ENCODE measurements at regions not wholly inside any gene's neighbourhood (a gene's known extent, or its start where the extent isn't known, plus 50 kb on each side); places are given as distances from the start of the nearest gene placed in this dataset.
"Not testable (repeated sequence)": the region's sequence is repeated elsewhere in the genome, so short reads cannot be mapped to it uniquely, and the experiment has no call there.

GRCh38 chr12:87385322-87385721 is 643.9 kb downstream of the C12orf50 start:
- DNase-seq: no peak

- no peak for DNase-seq
Observed at GRCh38 chr12:87384226-87384625, 645.0 kb downstream of the C12orf50 start.

- DNase-seq: no peak
Observed at GRCh38 chr12:87383680-87384079, 645.5 kb downstream of the C12orf50 start.

DNA sequence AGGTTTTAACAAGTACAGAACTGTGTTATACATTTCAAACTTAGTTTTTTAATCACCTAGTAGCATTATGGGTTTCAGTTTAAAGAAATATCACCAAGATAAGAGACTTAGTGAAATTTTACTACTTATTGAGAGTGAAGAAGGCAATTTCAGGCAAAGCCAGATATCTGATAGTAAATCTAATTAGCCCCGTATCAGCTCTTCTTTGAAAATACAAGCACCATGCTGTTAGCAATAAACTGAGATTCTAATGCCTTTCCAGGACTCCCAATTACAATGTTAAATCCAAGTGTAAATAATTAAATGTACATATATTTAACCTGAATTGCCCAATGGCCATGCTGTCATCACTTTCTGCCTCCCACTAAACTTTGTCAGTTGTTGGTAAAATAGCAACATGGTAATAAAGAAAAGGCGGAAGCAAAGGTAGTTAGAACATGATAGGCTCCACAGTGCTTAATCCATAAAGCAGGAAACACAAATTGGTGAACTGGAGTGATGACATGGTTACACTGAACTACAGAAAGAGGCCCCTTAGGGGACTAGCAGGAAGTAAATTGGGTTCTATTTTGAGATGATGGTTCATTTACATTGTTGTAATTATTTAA is 646.1 kb downstream of the C12orf50 start:
- no peak for DNase-seq

DNA sequence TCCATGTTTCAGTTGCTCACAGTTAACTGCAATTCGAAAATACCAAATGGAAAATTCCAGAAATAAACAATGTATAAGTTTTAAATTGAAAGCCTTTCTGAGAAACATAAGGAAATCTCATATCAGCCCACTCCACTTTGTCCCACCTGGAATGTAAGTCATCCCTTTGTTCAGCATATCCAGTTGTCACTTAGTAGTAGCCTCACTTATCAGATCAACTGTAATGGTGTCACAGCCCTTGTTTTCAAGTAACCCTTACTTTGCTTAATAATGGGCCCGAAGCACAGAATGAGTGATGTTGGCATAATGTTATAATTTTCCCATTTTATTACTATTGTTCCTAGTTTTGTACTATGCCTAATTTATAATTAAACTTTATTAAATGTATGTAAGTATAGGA is 646.8 kb downstream of the C12orf50 start:
- DNase-seq: no peak

DNA sequence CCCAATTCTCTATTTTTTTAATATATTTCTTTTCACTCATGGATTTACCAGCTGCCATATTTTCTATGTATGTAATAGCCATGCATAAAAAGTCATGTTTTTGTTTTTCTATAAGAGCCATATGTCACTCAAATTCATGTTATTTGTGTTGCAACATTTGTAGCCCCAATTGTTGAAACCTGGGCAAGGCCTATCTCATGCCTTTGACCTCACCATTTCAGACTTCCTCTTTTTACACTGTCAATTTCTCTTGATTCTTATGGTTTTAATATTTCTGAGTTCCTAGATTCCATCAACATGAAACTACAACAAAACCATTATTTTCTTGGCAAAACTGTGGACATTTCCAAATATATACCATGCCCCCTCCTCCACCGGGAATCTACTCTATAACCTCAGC is 647.5 kb downstream of the C12orf50 start:
- DNase-seq: no peak

- DNase-seq: no peak
Observed at GRCh38 chr12:87378526-87378925, 650.7 kb downstream of the C12orf50 start.

DNA sequence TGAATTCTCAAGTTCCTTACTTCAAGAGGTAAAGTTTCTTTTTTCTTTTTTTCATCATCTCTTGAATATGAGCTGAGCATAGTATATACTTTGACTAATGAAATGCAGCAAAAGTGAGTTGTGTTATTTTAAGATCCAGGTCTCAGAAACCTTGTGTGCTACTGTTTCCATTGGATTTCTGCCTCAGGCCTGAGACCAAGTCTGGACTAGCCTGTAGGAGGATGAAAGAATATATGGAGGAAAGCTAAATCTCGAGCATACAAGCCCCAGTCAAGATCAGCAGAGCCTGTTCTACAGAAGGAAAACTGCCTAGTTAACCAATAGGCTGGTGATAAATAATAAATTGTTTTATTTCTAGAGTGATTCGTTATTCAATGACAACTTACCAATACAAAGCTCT is 652.5 kb downstream of the C12orf50 start:
- DNase-seq: no peak

DNA sequence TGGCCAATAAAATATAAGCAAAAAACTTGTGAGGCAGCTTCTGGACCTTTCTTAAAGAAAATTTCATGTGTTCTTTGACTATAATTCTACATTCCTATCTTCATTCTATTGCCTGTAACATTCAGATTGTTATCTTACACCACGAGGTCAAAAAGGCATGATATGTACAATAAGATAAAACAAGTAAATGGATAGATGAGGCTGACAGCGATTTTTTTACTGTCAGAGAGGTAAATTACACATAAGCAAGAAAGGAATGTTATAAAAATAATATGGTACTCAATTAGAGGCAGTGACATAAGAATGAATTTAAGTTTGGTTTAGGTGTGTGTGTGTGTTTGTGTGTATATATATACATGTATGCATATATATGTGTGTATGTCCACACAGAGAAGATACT is 660.0 kb downstream of the C12orf50 start:
- DNase-seq: no peak

- DNase-seq: no peak
Observed at GRCh38 chr12:87368259-87368658, 660.9 kb downstream of the C12orf50 start.

DNA sequence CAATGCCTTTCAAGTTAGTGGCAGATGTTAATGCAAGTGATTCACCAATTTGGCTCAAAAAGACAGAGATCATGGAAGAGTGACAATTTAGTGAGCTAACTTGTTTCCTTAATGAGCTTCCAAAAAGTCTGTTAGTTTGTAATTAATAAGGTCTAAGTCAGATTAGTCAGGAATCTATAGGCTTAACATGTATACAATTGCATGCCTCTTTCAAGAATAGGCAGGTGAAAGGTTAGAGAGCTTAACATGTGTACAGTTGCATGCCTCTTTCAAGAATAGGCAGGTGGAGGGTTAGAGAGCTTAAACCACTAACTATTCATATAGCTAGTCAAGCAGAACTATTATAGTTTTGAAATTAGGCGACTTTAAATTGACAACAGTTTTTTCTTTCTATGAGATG is 663.8 kb downstream of the C12orf50 start:
- DNase-seq: no peak

DNA sequence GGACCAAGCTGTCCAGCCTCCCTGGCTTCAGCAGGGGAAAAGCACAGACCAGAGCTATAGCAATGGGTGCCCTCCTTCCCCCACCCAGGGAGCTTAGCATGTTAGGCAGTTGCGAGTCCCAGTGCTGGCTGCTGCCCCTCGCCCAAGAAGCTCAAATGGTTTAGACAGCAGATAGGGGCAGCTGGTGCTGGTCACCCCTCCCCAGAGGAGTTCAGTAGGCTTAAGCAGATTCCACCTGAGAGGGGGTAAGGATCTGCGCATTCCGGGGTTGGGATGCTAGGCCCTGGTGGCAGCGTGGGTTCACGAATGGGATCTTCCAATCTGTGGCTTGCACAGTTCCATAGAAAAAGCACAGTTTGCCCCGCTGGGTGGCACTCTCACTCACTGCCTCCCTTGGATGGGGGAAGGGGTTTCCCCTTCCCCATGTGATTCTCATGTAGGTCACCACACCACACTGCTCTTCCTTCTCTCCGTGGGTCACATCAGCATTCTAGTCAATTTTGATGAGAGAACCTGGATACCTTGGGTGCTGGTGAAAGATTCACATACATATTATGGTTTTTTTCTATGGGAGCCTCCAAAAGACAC is 665.6 kb downstream of the C12orf50 start:
- DNase-seq: no peak

DNA sequence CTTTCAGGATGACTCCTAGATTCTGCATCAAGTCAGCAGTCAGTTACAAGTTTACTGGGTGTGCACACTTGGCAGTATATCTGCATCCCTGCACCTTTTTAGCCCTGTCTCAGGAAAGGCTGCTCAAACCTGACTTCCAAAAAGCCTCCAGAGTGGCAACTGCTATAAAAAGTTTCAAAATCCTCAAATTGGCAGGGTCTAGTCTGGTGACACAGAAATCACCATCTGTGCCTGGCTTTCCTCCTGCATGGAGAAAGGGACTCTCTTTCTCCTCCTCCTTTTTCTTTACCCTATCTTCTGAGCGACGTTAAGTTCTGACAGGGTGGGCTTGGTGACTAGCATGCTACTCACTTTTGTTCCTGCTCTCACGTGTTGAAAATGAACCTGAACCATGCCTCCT is 679.5 kb downstream of the C12orf50 start:
- no peak for DNase-seq

DNA sequence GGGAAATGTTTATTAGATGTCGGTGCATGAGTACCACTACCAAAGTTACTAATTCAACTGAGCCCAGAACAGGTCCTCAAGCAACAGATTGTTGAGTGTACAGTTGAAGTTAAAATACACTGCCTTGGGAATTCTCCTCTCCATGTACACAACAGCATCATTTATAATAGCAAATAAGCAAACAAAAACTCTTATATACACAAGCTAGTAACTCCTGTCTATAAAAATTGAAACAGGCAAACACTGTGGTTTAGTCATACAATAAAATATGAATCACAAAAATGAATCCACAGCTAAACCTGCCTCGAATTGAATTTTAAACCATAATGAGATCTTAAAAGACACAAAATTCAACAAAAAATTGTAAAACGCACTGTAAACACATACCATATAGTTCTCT is 681.1 kb downstream of the C12orf50 start:
- DNase-seq: no peak

- DNase-seq: no peak
Observed at GRCh38 chr12:87344699-87345098, 684.5 kb downstream of the C12orf50 start.

GRCh38 chr12:87338681-87339080 is 690.5 kb downstream of the C12orf50 start:
- DNase-seq: no peak

GRCh38 chr12:87336814-87337336 is 692.3 kb downstream of the C12orf50 start:
- DNase-seq: no peak

- no peak for DNase-seq
Observed at GRCh38 chr12:87332987-87333726, 696.0 kb downstream of the C12orf50 start.

DNA sequence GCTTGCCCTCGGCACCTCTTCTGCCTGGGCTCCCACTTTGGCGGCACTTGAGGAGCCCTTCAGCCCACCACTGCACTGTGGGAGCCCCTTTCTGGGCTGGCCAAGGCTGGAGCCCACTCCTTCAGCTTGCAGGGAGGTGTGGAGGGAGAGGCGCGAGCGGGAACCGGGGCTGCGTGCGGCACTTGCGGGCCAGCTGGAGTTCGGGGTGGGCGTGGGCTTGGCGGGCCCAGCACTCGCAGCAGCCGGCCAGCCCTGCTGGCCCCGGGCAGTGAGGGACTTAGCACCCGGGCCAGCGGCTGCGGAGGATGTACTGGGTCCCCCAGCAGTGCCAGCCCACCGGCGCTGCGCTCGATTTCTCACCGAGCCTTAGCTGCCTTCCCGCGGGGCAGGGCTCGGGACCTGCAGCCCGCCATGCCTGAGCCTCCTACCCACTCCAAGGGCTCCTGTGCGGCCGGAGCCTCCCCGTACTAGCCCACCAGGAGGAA is 699.1 kb downstream of the C12orf50 start:
- not testable (repeated sequence) for DNase-seq

- DNase-seq: no peak
Observed at GRCh38 chr12:87329076-87329863, 699.9 kb downstream of the C12orf50 start.

DNA sequence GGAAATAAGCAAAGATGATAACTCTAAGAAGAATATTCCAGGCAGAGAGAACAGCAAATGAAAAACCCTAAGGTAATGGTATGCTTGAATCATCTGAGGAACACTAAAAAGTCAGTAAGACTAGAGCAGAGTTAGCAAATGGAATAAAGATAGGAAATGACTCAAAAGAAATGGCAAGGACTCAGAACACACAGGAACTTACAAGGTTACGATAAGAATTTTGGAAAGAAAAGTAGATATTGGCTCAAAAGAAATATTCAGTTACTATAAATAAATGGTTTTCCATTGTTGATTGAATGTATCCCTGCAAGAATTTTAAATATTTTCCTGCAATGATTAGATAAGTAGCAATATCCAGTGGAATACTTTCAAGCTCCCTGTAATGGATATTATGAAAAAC is 705.8 kb downstream of the C12orf50 start:
- DNase-seq: no peak

DNA sequence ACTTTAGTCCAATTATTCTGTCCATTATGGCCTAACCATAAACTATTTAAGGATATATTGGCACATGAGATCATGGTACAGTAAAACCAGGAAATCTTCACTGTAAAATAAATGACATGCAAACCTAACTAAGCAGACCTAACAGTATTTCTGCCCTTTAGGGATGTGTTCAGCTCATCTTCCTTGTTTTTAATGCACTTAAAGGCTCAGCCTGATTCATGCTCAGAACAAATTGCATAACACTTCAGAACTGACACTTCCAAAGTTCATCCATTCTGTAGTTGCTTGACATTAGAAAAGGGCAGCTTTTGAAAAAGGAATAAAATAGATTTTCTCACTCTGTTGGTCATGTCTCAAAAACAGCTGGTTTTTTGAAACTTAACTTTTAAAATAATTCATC is 708.5 kb downstream of the C12orf50 start:
- DNase-seq: no peak

DNA sequence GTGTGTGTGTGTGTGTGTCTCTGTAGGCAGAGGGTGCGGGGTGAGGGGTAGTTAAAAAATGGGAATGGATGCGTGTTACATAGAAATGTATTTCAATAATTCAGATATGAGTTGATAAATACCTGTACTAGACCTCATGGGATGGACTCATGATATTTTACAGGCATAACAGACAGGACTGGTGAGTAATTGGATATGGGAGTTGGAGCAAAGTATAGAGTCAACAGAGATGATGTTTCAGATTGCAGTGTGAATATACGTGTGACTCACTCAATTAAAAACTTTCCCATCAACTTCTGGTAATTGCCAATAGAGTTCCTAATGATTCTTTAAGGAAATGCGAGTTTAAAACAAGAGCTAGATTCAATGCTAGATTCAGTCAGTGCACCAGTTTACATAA is 711.9 kb downstream of the C12orf50 start:
- no peak for DNase-seq

All from stimulated activated CD4-positive, alpha-beta T cell treated with anti-CD3 and anti-CD28 coated beads, Interleukin-2, amount 100 ng/mL, for 48 hours (primary cell).